ENCODE measurements at regions not wholly inside any gene's neighbourhood (a gene's known extent, or its start where the extent isn't known, plus 50 kb on each side); places are given as distances from the start of the nearest gene placed in this dataset.

GRCh38 chr15:70348581-70349344 is 251.0 kb upstream of the TLE3 start:
- no peak for TF ChIP-seq CTCF (IDR thresholded peaks at IDR 0.05; ENCODE audit: low read depth, low read length)
- ChIA-PET CTCF (no interaction called here), POLR2A (no interaction called here)
- Histone ChIP-seq H3K27ac (ENCODE audit: low read depth, low read length) (no peak overlapping the region), H3K27me3 (ENCODE audit: control insufficient read depth, insufficient read depth, low read length) (peaks cover 53% of the 10 kb centered on the region), H3K9me3 (ENCODE audit: control insufficient read depth, insufficient read depth, low read length) (no peaks in the 10 kb centered on the region), H3K4me3 (ENCODE audit: low read depth, low read length) (no peak overlapping the region)
- DNase-seq (ENCODE audit: low read depth, low spot score) = no peak

GRCh38 chr15:70348226-70348543 is 250.5 kb upstream of the TLE3 start:
- peaks cover 50% of the 10 kb centered on the region for H3K27me3 ChIP-seq (ENCODE audit: control insufficient read depth, insufficient read depth, low read length)
- no peaks in the 10 kb centered on the region for H3K9me3 ChIP-seq (ENCODE audit: control insufficient read depth, insufficient read depth, low read length)
- CTCF ChIA-PET = no interaction called here
- H3K27ac ChIP-seq (ENCODE audit: low read depth, low read length) = no peak overlapping the region
- POLR2A ChIA-PET = no interaction called here
- no peak for TF ChIP-seq CTCF (IDR thresholded peaks at IDR 0.05; ENCODE audit: low read depth, low read length)
- no peak overlapping the region for H3K4me3 ChIP-seq (ENCODE audit: low read depth, low read length)
- DNase-seq (ENCODE audit: low read depth, low spot score) = no peak

- POLR2A ChIA-PET = no interaction called here
- TF ChIP-seq CTCF (IDR thresholded peaks at IDR 0.05; ENCODE audit: low read depth, low read length) = no peak
- Histone ChIP-seq H3K4me3 (ENCODE audit: low read depth, low read length) (no peak overlapping the region), H3K9me3 (ENCODE audit: control insufficient read depth, insufficient read depth, low read length) (no peaks in the 10 kb centered on the region), H3K27ac (ENCODE audit: low read depth, low read length) (no peak overlapping the region), H3K27me3 (ENCODE audit: control insufficient read depth, insufficient read depth, low read length) (peaks cover 52% of the 10 kb centered on the region)
- CTCF ChIA-PET = no interaction called here
- no peak for DNase-seq (ENCODE audit: low read depth, low spot score)
These were observed 249.9 kb upstream of the TLE3 start for GRCh38 chr15:70347321-70348225.

- H3K27ac ChIP-seq (ENCODE audit: low read depth, low read length) = no peak overlapping the region
- peaks cover 45% of the 10 kb centered on the region for H3K27me3 ChIP-seq (ENCODE audit: control insufficient read depth, insufficient read depth, low read length)
- no peaks in the 10 kb centered on the region for H3K9me3 ChIP-seq (ENCODE audit: control insufficient read depth, insufficient read depth, low read length)
- POLR2A ChIA-PET = no interaction called here
- TF ChIP-seq CTCF (IDR thresholded peaks at IDR 0.05; ENCODE audit: low read depth, low read length) = no peak
- CTCF ChIA-PET = no interaction called here
- no peak for DNase-seq (ENCODE audit: low read depth, low spot score)
- no peak overlapping the region for H3K4me3 ChIP-seq (ENCODE audit: low read depth, low read length)
These were observed 247.7 kb upstream of the TLE3 start for GRCh38 chr15:70345251-70346019.

Data from AG04450 (cell line).